Progenitor cell of endocrine pancreas (in vitro differentiated cells): ENCODE measurements at regions not wholly inside any gene's neighbourhood (a gene's known extent, or its start where the extent isn't known, plus 50 kb on each side); places are given as distances from the start of the nearest gene placed in this dataset.

Experiments
- DNase-seq: peaks from one replicate; pipeline ENCODE4 v3.0.0; 2021; ENCODE audit warnings: low spot score; ENCODE audit not compliant: unreplicated experiment
- H3K27ac Mint-ChIP-seq: 2 replicates; pipeline ENCODE4 v1.8.0; 2021; ENCODE audit warnings: mild to moderate bottlenecking, moderate library complexity, mixed read lengths
- H3K27me3 Mint-ChIP-seq: 2 replicates; pipeline ENCODE4 v1.8.0; 2021; ENCODE audit warnings: mixed read lengths
- H3K36me3 Mint-ChIP-seq: 2 replicates; pipeline ENCODE4 v1.8.0; 2022; ENCODE audit warnings: mixed read lengths; ENCODE audit not compliant: insufficient read depth
- H3K4me1 Mint-ChIP-seq: 2 replicates; pipeline ENCODE4 v1.8.0; 2021; ENCODE audit warnings: low read depth, mixed read lengths
- H3K4me3 Mint-ChIP-seq: 2 replicates; pipeline ENCODE4 v1.8.0; 2021; ENCODE audit warnings: low read depth, mild to moderate bottlenecking, moderate library complexity, mixed read lengths
- H3K9me3 Mint-ChIP-seq: 2 replicates; pipeline ENCODE4 v1.8.0; 2021; ENCODE audit warnings: low read depth, mixed read lengths
- CTCF ChIP-seq: fragments of 200-600 bp; sonication (generic); IDR thresholded peaks from one replicate; pipeline ENCODE4 v1.5.0; 2021; ENCODE audit warnings: antibody characterized with exemption, mild to moderate bottlenecking; ENCODE audit not compliant: unreplicated experiment

GRCh38 chr15:77797270-77797669 lies 164.6 kb upstream of the LINGO1 start:
- no peak for TF ChIP-seq CTCF
- H3K36me3 Mint-ChIP-seq: no peaks in the 10 kb centered on the region
- H3K27me3 Mint-ChIP-seq: peaks cover 2% of the 10 kb centered on the region
- no peak overlapping the region for H3K4me3 Mint-ChIP-seq
- no peak for DNase-seq
- no peak overlapping the region for H3K27ac Mint-ChIP-seq
- peaks cover 3% of the 10 kb centered on the region for H3K9me3 Mint-ChIP-seq
- H3K4me1 Mint-ChIP-seq: peaks cover 7% of the 10 kb centered on the region

- TF ChIP-seq CTCF: no peak
- Mint-ChIP-seq H3K27me3 (peaks cover 2% of the 10 kb centered on the region), H3K4me3 (no peak overlapping the region), H3K27ac (no peak overlapping the region), H3K9me3 (peaks cover 3% of the 10 kb centered on the region), H3K36me3 (no peaks in the 10 kb centered on the region), H3K4me1 (peaks cover 2% of the 10 kb centered on the region)
- DNase-seq: no peak
Observed at GRCh38 chr15:77796046-77796729, 163.5 kb upstream of the LINGO1 start.

- TF ChIP-seq CTCF: no peak
- Mint-ChIP-seq H3K27ac (no peak overlapping the region), H3K9me3 (peaks cover under 1% of the 10 kb centered on the region), H3K4me3 (no peak overlapping the region), H3K4me1 (peaks cover 2% of the 10 kb centered on the region), H3K27me3 (peaks cover under 1% of the 10 kb centered on the region), H3K36me3 (no peaks in the 10 kb centered on the region)
- DNase-seq: no peak
Observed at GRCh38 chr15:77795446-77795845, 162.7 kb upstream of the LINGO1 start.

- no peak for DNase-seq
- H3K36me3 Mint-ChIP-seq: no peaks in the 10 kb centered on the region
- no peaks in the 10 kb centered on the region for H3K9me3 Mint-ChIP-seq
- no peak for TF ChIP-seq CTCF
- no peak overlapping the region for H3K27ac Mint-ChIP-seq
- no peaks in the 10 kb centered on the region for H3K27me3 Mint-ChIP-seq
- H3K4me3 Mint-ChIP-seq: no peak overlapping the region
- H3K4me1 Mint-ChIP-seq: no peaks in the 10 kb centered on the region
Observed at GRCh38 chr15:77791941-77792340, 159.2 kb upstream of the LINGO1 start.

GRCh38 chr15:77790481-77790880 lies 157.8 kb upstream of the LINGO1 start:
- Mint-ChIP-seq H3K27me3 (no peaks in the 10 kb centered on the region), H3K9me3 (no peaks in the 10 kb centered on the region), H3K27ac (no peak overlapping the region), H3K4me3 (no peak overlapping the region), H3K4me1 (peaks cover 3% of the 10 kb centered on the region), H3K36me3 (no peaks in the 10 kb centered on the region)
- DNase-seq: no peak
- no peak for TF ChIP-seq CTCF
